Hepatocyte (in vitro differentiated cells): ENCODE measurements at regions not wholly inside any gene's neighbourhood (a gene's known extent, or its start where the extent isn't known, plus 50 kb on each side); places are given as distances from the start of the nearest gene placed in this dataset.

Source experiments
- DNase-seq: peaks from one replicate; pipeline ENCODE4 v3.0.0-alpha.2; 2016; ENCODE audit warnings: low spot score
- H2AFZ ChIP-seq: fragments of 200-600 bp; sonication (generic); 2 replicates; pipeline ENCODE4 v1.6.0; 2016; ENCODE audit warnings: antibody characterized with exemption, mild to moderate bottlenecking
- H3K27ac ChIP-seq: fragments of 200-600 bp; sonication (generic); 2 replicates; pipeline ENCODE4 v1.5.1; 2016; ENCODE audit warnings: mild to moderate bottlenecking
- H3K27me3 ChIP-seq: fragments of 200-600 bp; sonication (generic); 2 replicates; pipeline ENCODE4 v1.6.1; 2016
- H3K36me3 ChIP-seq: fragments of 200-600 bp; sonication (generic); replicated peaks from 2 replicates; pipeline ENCODE4 v1.5.1; 2016; ENCODE audit warnings: low read depth; ENCODE audit not compliant: insufficient read depth
- H3K4me1 ChIP-seq: fragments of 200-600 bp; sonication (generic); 2 replicates; pipeline ENCODE4 v1.5.1; 2016; ENCODE audit warnings: mild to moderate bottlenecking, moderate library complexity; ENCODE audit not compliant: insufficient read depth
- H3K4me2 ChIP-seq: fragments of 200-600 bp; sonication (generic); 2 replicates; pipeline ENCODE4 v1.6.0; 2016
- H3K4me3 ChIP-seq: fragments of 200-600 bp; sonication (generic); 2 replicates; pipeline ENCODE4 v1.5.1; 2016; ENCODE audit warnings: mild to moderate bottlenecking
- H3K79me2 ChIP-seq: fragments of 200-600 bp; sonication (generic); 2 replicates; pipeline ENCODE4 v1.6.0; 2017; ENCODE audit warnings: mild to moderate bottlenecking
- H3K9me2 ChIP-seq: fragments of 200-600 bp; sonication (generic); replicated peaks from 2 replicates; pipeline ENCODE4 v1.6.0; 2017; ENCODE audit warnings: mild to moderate bottlenecking; ENCODE audit not compliant: insufficient read depth
- H3K9me3 ChIP-seq: fragments of 200-600 bp; sonication (generic); 2 replicates; pipeline ENCODE4 v1.5.1; 2016; ENCODE audit warnings: low read depth, mild to moderate bottlenecking
- H4K20me1 ChIP-seq: fragments of 200-600 bp; sonication (generic); 2 replicates; pipeline ENCODE4 v1.6.0; 2016; ENCODE audit warnings: mild to moderate bottlenecking; ENCODE audit not compliant: insufficient read depth, poor library complexity, severe bottlenecking
- CTCF ChIP-seq: fragments of 200-600 bp; sonication (generic); IDR thresholded peaks from 2 replicates; pipeline ENCODE4 v1.5.1; 2016; ENCODE audit warnings: antibody characterized with exemption, mild to moderate bottlenecking; ENCODE audit not compliant: poor library complexity
- EZH2 ChIP-seq: fragments of 200-600 bp; sonication (generic); IDR thresholded peaks from 2 replicates; pipeline ENCODE4 v1.6.1; 2016; ENCODE audit warnings: antibody characterized with exemption, mild to moderate bottlenecking, borderline replicate concordance
- EZH2phosphoT487 ChIP-seq: fragments of 200-600 bp; sonication (generic); IDR thresholded peaks from one replicate; pipeline ENCODE4 v1.6.1; 2018; ENCODE audit warnings: antibody characterized with exemption, mild to moderate bottlenecking, low read depth, moderate library complexity; ENCODE audit not compliant: unreplicated experiment, severe bottlenecking
- WGBS: methylation state at CpG from one replicate; pipeline ENCODE4 v1.1.6; 2016; ENCODE audit warnings: low lambda C conversion rate; ENCODE audit errors: missing lambda C conversion rate; 5-methylcytosine and 5-hydroxymethylcytosine counted together

- H4K20me1 ChIP-seq = no peaks in the 10 kb centered on the region
- no peaks in the 10 kb centered on the region for H3K27me3 ChIP-seq
- H3K9me2 ChIP-seq = no peaks in the 10 kb centered on the region
- H3K4me2 ChIP-seq = no peak overlapping the region
- no peak overlapping the region for H2AFZ ChIP-seq
- DNase-seq = no peak
- TF ChIP-seq EZH2 (no peak), EZH2phosphoT487 (no peak), CTCF (no peak)
- no peaks in the 10 kb centered on the region for H3K36me3 ChIP-seq
- peaks cover 4% of the 10 kb centered on the region for H3K9me3 ChIP-seq
- no peak overlapping the region for H3K4me3 ChIP-seq
- WGBS = 91% methylated on average over 29 of the region's 29 CpGs
- no peaks in the 10 kb centered on the region for H3K79me2 ChIP-seq
- H3K4me1 ChIP-seq = no peaks in the 10 kb centered on the region
- no peak overlapping the region for H3K27ac ChIP-seq
Measured at GRCh38 chr16:35352431-35352830, 1893.0 kb downstream of the TP53TG3F start.

- H3K9me3 ChIP-seq = no peaks in the 10 kb centered on the region
- no peak for DNase-seq
- no peaks in the 10 kb centered on the region for H3K27me3 ChIP-seq
- H3K4me3 ChIP-seq = no peak overlapping the region
- H2AFZ ChIP-seq = no peak overlapping the region
- H3K79me2 ChIP-seq = no peaks in the 10 kb centered on the region
- no peak overlapping the region for H3K4me2 ChIP-seq
- no peaks in the 10 kb centered on the region for H3K4me1 ChIP-seq
- WGBS = 62% methylated on average over 3 of the region's 3 CpGs
- no peaks in the 10 kb centered on the region for H3K9me2 ChIP-seq
- H3K27ac ChIP-seq = no peak overlapping the region
- H4K20me1 ChIP-seq = no peaks in the 10 kb centered on the region
- no peak for TF ChIP-seq CTCF
- no peaks in the 10 kb centered on the region for H3K36me3 ChIP-seq
Measured at GRCh38 chr16:35363510-35363909, 1904.1 kb downstream of the TP53TG3F start.

GRCh38 chr16:35364263-35364662 lies 1904.9 kb downstream of the TP53TG3F start:
- no peak for DNase-seq
- TF ChIP-seq EZH2phosphoT487 (no peak), EZH2 (no peak), CTCF (no peak)

GRCh38 chr16:35365675-35366074 lies 1906.3 kb downstream of the TP53TG3F start:
- DNase-seq = no peak
- Histone ChIP-seq H3K4me2 (no peak overlapping the region), H3K27me3 (no peaks in the 10 kb centered on the region), H3K4me1 (no peaks in the 10 kb centered on the region), H2AFZ (no peak overlapping the region), H4K20me1 (no peaks in the 10 kb centered on the region), H3K9me2 (no peaks in the 10 kb centered on the region), H3K9me3 (no peaks in the 10 kb centered on the region), H3K4me3 (no peak overlapping the region), H3K36me3 (no peaks in the 10 kb centered on the region), H3K79me2 (no peaks in the 10 kb centered on the region), H3K27ac (no peak overlapping the region)
- no peak for TF ChIP-seq EZH2phosphoT487
- TF ChIP-seq EZH2 = no peak
- TF ChIP-seq CTCF = no peak
- WGBS = 43% methylated on average over 2 of the region's 2 CpGs

More at GRCh38 chr16:35364263-35364662, 1904.9 kb downstream of the TP53TG3F start:
- no peaks in the 10 kb centered on the region for H4K20me1 ChIP-seq
- H3K4me1 ChIP-seq = no peaks in the 10 kb centered on the region
- H3K27me3 ChIP-seq = no peaks in the 10 kb centered on the region
- H3K9me2 ChIP-seq = no peaks in the 10 kb centered on the region
- H3K36me3 ChIP-seq = no peaks in the 10 kb centered on the region
- no peaks in the 10 kb centered on the region for H3K79me2 ChIP-seq
- no peak overlapping the region for H3K27ac ChIP-seq
- no peaks in the 10 kb centered on the region for H3K9me3 ChIP-seq
- H3K4me2 ChIP-seq = no peak overlapping the region
- no peak overlapping the region for H3K4me3 ChIP-seq
- no peak overlapping the region for H2AFZ ChIP-seq
